ENCODE measurements at regions not wholly inside any gene's neighbourhood (a gene's known extent, or its start where the extent isn't known, plus 50 kb on each side); places are given as distances from the start of the nearest gene placed in this dataset.
"Not testable (repeated sequence)": the region's sequence is repeated elsewhere in the genome, so short reads cannot be mapped to it uniquely, and the experiment has no call there.

DNA sequence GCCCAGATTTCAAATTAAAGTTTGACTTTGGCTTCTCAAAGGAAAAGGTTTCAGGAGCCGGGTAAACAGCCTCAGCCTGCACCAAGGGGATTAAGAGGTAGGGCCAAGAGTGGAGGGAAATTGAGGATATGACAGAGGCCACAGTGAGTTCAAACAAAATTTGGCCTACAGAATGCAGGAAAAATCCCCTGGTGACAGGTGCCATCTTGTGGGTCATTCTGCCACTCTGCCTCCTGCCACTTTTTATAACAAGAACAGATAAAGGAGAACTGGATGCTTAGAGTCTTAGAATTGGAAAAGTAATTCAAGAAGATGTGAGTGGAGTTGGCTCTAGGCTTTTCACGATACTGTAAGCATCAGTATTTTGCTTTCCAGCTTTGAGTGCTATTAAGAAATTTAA lies 253.2 kb downstream of the NR2F2 start:
- DNase-seq, result no peak

GRCh38 chr15:96585484-96586386 lies 255.2 kb downstream of the NR2F2 start:
- no peak for DNase-seq

- no peak for DNase-seq
These were observed 256.4 kb downstream of the NR2F2 start for GRCh38 chr15:96586901-96587300.

DNA sequence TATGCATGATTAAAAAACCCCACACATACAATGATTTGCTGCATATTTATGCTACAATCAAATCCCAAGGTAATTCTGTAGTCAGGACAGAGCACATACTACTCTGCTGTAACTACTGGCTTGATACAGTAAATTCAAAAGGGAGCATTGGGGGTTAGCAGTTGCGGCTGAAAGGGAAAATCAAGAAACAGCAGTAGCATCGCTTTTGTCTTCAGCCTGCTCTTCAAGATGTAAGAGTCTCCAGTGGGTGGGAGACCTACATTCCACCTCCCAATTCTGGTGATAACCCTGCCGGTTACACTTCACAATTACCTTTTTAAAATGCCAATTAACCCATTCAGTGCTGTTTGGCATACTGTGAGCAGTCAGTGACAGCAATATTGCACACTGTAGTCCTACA lies 259.4 kb downstream of the NR2F2 start:
- no peak for DNase-seq

- no peak for DNase-seq
These were observed 263.2 kb downstream of the NR2F2 start for GRCh38 chr15:96593735-96594134.

- DNase-seq, result no peak
These were observed 265.5 kb downstream of the NR2F2 start for GRCh38 chr15:96595951-96596350.

DNA sequence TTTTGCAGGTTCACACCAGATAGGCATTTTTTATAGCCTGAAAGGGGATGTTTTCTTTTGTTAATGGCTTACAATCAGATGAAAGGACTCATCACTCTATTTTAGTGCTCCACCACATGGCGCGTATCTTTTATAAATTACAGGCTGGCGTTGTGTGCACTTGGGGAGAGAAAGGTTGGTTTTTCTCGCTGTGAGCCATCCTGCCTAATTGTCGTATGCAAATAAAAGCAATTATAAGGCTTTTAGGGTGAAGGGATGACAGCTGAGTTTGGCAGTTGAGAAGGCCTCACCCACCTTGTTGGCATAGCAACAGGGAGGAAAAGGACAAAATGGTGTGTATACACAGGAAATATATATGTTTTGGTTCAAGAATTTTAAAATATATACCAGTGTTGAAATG lies 268.0 kb downstream of the NR2F2 start:
- DNase-seq, result no peak

DNA sequence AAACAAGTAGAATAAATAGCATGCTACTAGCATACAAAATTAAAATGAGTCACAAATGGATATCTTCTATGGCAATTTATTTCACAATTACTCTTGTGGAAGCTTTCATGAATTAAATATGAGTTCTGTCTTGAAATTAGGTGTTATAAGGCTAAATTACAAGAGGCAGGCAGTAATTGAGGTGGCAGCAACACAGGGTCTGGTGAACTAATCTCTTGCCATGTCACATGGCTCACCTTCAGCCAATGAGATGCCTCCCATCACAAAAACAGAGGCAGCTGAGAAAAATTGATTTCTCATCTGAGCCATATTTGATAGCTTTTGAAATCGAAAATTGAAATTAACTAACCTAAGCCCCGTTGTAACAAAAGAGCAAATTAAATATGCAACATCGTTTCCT lies 268.8 kb downstream of the NR2F2 start:
- DNase-seq, result no peak

GRCh38 chr15:96600350-96600749 lies 269.9 kb downstream of the NR2F2 start:
- DNase-seq, result no peak

GRCh38 chr15:96606617-96607016 lies 276.1 kb downstream of the NR2F2 start:
- DNase-seq, result no peak

- DNase-seq, result no peak
These were observed 280.3 kb downstream of the NR2F2 start for GRCh38 chr15:96610757-96611156.

DNA sequence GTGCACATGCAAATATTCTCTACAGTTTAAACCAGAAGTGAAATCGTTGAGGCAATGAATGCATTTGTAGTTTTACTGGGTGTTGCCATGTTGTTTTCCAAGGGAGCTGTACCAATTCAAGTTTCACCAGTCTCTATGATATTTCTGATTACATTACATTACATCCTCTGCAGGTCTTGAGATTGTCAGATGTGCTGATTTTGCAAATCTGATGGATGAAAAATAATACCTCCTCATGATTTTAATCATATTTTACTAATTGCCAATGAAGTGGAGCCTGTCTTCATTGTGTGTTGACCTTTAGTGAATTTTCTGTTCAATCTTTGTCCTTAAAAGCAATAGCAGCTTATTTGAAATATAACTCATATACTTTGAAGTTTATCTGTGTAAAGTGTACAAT lies 282.4 kb downstream of the NR2F2 start:
- no peak for DNase-seq

DNA sequence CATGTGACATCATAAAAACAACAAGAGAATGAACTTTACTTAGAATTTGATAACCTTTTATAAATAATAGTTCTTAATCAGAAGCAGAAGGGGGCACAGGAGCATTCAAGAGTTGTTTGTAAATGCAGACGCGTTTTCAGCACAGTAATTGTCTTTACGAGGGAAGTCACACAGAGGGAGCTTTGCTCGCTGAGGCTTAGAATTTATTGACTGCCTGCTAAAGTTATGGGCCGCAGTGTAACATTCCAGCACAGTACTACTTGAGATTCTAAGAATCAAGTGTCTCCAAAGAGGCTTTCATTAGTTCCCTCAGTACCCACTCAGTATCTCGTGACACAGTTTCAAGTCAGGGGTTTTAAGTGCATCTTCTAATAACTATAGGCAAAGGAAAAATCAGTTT lies 288.7 kb downstream of the NR2F2 start:
- peak; percentile 40 for DNase-seq

- DNase-seq, result no peak
These were observed 292.2 kb downstream of the NR2F2 start for GRCh38 chr15:96622714-96623113.

DNA sequence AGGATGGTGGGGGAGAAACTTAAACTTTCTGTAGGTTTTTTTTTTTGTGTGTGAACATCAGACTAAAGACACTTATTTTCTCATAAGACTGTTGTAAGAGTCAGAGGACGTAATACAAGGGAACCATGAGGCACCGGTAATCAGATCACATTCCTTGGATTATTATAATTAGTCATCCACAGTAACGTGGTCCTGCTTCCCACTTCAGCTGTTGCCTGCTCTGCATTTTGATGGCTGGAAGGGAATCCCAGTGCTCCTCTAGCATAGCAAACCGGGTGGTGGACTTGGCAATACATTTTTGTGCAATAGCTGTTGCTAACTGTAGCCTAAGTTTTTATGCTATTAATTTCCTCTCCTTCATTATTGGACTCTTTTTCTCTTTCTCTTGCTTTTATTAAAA lies 294.8 kb downstream of the NR2F2 start:
- DNase-seq, result no peak

DNA sequence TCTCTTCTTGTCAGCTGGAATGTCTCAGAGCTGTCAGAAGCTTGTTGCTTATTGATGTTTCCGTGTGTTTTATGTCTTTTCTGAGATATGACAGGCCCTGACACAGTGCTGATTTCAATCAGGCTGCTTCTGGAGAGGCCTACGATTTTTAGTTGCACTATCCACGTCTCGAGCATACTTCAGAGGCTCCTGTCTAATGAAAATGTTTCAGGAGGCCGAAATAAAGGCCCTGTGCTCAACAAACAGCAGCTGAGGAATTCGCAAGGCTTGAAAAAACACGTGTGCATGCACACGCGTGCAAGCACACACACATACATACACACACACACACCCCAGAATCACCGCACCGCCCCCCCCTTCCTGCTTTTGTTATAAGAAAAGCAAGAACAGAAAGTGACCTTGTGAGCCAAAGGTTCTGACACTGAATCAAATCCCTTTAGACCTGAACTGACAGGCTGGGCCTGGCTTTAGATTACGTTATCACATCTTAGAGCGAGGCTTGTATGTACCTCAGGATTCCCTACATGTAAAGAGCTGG lies 296.6 kb downstream of the NR2F2 start:
- peak; percentile 18 for DNase-seq

- no peak for DNase-seq
These were observed 299.0 kb downstream of the NR2F2 start for GRCh38 chr15:96629511-96629910.

DNA sequence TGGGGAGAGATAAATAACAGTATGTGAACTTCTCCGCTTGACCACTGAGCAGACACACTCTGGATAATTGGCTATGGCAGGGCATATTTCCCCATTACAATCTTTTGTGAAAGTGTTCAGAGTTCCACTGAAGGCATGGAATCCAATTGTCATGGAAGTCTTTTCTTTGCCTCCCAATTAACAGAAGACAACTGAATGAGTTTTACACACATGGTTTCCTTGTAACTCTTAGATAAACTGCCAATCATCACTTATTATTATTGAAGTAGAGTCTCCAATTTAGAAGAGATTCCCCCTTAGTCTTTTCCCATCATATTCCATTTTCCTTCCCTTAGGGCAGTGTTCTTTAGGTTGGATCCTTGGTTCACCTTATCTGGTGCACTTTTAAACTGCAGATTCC lies 308.3 kb downstream of the NR2F2 start:
- no peak for DNase-seq

DNA sequence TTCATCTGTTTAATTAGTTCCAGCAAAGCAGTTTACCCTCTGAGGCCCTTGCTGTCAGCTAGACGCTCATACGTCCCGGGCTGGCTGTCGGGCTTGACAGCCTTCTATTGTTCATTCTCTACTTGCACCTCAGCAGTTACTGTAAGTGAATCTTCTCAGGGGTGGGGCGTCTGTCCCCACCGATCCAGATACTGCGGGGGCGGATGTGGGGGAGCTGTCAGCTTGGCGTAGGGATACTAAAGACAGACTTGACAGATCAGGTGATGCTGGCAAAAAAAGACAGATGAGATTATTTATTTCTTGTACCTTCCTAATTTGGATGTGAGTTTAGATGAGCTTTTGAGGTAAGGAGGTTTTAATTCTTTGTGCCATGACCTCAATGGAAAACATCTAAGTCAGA lies 315.3 kb downstream of the NR2F2 start:
- DNase-seq, result peak; percentile 25

DNA sequence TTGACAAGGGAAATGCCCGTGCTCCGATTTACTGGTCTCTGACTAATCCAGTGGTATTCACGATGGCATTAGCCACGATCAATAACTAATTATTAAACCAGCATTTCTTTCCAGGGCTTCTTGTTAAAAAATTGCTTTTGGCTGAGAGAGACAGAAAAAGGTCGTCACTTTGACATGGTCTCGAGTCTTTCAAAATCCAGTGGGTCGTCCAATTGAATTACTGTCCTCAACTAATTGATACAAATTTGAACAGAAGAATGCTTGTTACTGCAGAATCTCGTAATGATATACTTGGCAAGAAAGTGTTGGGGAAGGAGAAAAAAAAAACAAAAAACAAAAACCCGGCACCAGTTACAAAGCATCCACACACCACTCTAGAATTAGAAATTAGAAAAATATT lies 318.4 kb downstream of the NR2F2 start:
- no peak for DNase-seq

GRCh38 chr15:96657096-96657495 lies 326.6 kb downstream of the NR2F2 start:
- no peak for DNase-seq

DNA sequence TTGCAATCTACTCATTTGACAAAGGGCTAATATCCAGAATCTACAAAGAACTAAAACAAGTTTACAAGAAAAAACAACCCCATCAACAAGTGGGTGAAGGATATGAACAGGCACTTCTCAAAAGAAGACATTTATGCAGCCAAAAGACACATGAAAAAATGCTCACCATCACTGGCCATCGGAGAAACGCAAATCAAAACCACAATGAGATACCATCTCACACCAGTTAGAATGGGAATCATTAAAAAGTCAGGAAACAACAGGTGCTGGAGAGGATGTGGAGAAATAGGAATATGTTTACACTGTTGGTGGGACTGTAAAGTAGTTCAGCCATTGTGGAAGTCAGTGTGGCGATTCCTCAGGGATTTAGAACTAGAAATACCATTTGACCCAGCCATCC lies 336.5 kb downstream of the NR2F2 start:
- not testable (repeated sequence) for DNase-seq

DNA sequence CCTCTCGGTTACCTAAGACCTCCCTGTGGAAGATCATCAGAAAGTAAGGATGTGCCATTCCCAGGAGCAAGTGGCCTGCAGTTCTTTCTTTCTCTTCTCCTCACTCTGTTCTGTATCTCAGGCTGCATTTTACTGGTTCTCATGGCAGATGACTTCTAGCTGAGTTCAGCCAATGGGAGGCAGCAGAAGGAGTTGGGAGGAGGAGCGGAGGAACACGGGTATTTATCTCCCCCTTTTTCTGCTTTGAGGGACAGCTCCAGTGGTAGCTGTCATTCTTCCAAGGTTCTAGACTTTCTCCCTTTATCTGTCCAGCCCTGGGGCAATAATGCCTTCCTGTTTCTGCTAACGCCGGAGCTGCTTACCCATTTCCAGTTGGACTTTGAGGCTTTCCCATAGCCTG lies 339.9 kb downstream of the NR2F2 start:
- DNase-seq, result no peak

DNA sequence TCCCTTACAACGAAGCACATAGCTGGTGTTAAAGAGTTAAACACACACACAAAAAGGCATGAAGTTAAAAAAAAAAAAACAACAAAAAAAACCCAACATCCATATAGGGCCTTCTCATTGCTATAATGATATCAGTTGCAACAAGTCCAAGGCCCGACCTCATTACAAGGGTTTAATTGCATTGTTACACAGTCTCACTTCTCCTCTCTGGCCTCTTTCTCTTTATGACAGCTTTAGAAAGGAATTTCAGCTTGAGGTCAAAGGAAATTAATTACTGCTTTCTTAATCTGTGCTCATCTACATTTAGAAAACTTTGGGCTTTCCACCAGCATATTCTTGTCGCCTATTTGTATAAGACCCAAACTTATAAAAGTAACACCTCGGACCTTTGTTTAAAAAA lies 342.1 kb downstream of the NR2F2 start:
- no peak for DNase-seq
